HG03432 (cell line): ENCODE measurements at regions not wholly inside any gene's neighbourhood (a gene's known extent, or its start where the extent isn't known, plus 50 kb on each side); places are given as distances from the start of the nearest gene placed in this dataset.
"Not testable (repeated sequence)": the region's sequence is repeated elsewhere in the genome, so short reads cannot be mapped to it uniquely, and the experiment has no call there.

Experiments used
- ATAC-seq: cut with Tn5 transposase; IDR thresholded peaks from one replicate; pipeline ENCODE4 v1.9.1; 2021; ENCODE audit warnings: mild to moderate bottlenecking, moderate library complexity; ENCODE audit not compliant: unreplicated experiment

DNA sequence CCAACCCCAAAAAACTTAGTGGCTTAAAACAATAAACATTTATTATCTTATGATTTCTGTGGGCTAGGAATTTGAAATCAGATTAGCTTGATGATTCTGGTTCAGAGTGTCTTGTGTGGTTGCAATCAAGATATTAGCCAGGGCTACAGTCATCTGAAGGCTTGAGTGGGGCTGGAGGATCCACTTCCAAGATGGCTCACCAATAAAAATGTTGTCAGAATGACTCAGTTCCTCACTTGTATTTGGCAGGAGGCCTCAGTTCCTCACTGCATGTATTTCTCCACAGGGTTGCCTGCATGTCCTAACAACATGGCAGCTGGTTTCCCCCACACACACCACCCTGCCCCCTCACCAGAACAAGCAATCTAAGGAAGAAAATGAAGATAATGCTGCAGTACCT, 98.2 kb upstream of the NIPBL start:
- ATAC-seq: no peak

DNA sequence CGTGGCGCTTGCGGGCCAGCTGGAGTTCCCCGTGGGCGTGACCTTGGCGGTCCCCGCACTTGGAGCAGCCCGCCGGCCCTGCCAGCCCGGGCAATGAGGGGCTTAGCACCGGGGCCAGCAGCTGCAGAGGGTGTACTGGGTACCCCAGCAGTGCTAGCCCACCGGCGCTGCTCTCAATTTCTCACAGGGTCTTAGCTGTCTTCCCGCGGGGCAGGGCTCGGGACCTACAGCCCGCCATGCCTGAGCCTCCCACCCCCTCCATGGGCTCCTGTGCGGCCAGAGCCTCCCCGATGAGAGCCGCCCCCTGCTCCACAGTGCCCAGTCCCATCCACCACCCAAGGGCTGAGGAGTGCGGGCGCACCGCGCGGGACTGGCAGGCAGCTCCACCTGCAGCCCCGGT, 94.0 kb upstream of the NIPBL start:
- not testable (repeated sequence) for ATAC-seq

DNA sequence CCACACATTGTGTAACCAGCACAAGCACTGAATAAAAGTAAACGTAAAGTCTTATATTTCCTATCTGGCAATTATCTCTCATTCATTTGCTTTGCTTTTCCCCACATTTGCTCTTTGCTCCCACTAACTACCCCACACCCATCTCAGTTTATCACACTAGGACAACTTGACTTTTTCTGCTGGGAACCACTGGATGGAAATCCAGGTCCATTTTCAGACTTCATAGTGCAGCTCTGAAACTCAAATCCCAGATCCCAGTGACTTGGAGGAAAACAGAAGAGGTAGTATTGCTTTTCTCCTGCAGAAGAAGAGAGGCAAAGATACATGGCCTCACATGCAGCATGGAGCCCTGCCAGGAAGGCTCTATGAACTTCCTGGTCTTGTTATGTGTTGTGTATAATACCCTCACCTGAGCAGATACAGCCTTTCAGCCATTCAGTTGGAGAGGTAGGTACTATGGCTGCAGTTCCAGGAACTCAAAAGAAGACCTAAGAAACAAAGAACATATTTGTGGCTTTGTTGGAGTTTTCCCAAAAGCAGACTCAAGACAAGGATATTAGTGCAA, 90.0 kb upstream of the NIPBL start:
- no peak for ATAC-seq

DNA sequence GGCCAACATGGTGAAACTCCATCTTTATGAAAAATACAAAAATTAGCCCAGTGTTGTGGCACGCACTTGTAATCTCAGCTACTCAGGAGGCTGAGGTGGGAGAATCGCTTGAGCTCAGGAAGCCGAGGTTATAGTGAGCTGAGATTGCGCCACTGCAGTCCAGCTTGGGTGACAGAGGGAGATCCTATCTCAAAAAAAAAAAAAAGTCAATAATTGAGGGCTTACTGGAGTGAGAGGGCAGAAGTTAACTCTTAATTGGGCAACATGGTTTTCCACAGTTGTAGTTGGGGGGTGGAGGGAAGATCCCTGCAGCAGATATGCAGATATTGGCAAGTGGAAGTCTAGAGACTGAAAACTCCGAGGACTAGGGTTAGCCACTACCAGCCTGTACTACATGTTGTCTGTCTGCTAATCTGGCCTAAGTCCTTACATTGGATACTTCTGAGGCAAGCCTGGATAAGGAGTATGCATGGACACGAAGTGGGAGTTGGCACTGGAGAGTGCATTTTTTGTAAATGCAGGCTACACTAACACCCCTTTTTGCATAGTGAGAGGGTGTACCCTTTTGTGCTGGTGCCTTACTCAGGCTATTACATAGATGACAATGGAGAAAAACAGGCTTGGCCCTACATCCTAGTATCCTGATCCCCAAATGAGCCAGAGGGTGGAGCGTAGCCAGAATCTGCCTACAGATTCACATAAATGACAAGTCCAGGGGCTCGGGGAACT, 89.0 kb upstream of the NIPBL start:
- ATAC-seq: no peak

DNA sequence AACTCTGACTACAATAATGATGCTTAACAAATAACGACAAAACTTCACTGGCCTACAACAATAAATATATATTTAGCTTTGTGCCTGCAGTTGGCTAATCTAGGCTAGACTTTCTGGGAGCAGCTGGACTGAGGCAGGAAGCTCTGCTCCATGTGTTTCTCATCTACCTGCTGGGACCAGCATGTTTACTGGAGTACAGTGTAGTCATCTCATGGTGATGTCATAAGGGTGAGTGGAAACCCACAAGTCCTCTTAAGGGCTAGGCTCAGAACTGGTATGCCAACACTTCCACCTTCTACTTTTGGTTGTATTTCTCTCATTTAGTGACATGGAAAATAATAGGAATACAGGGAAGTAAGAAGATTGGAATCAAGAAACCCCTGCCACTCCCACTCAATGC, 85.7 kb upstream of the NIPBL start:
- no peak for ATAC-seq

DNA sequence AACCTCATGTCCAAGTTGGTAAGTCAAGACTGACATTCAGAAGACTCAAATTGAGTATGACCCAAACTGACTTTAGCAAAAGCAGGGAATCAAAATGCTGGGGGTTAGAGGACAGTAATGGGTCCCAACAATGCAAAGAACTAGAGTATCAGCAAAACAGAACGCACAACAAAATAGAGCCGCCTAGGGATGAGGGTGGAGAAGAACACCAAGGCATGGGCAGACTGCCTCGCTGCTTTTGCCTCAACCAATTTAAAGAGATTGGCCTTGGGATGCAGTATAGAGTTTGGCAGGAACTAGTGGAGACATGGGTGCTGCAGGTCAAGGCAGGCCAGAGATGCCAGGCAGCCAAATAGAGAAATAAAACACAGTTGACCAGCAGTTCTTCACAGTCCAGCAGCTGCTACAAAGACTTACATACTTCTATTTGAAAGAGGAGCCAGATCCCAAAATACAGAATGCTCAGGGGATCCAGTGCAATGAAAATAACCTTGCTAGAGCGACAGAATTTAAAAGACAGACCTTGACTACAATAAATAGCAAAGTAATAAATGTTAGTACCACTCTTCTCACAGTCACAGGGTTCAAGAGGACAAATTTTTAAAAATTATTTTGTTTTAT, 83.9 kb upstream of the NIPBL start:
- ATAC-seq: no peak

DNA sequence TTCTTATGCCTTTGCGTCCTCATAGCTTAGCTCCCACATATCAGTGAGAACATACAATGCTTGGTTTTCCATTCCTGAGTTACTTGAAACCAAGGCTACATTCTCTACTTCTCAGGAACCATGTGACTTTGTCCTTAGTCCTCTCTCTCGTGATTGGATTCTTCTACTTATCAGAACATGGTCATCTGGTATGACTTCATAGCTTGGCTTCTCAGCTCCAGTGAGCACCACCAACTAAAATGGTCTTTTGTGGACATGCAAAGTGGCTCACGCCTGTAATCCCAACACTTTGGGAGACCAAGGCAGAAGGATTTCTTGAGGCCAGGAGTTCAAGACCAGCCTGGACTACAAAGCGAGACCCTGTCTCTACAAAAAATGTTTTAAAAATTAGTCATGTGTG, 81.2 kb upstream of the NIPBL start:
- no peak for ATAC-seq

DNA sequence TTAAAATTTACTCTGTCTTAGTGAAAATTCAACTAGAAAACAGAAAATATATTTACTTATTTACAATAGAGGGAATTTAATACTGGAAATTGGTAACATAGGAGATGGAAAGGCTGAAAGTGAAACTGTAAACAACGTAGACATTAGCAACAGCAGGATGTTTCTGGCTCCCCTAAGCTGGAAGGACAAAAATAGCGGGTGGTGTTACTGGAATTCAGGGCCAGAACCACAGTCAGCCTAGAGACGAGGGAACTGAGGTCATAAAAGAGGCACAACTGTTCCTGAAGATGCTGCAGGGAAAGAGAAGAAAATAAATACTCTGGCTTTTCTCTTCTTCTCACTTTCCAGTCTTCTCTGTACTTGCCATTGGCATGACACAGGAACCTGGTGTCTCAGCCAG, 80.4 kb upstream of the NIPBL start:
- ATAC-seq: no peak

DNA sequence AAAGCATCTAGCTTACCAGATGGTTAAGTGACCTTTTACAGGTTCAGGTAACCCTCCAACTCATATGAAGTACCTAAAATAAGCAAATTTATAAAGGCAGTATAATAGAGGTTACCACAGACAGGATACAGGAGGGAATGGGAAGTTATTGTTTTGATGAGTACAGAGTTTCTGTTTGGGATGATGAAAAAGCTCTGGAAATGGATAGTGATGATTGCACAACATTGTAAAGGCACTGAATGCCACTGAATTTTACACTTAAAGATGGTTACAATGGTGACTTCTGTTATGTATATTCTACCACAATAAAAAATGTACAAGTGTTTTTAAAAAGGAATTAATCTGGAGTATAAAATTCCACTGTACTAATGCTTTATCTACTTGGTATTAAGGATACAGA, 75.0 kb upstream of the NIPBL start:
- ATAC-seq: no peak

DNA sequence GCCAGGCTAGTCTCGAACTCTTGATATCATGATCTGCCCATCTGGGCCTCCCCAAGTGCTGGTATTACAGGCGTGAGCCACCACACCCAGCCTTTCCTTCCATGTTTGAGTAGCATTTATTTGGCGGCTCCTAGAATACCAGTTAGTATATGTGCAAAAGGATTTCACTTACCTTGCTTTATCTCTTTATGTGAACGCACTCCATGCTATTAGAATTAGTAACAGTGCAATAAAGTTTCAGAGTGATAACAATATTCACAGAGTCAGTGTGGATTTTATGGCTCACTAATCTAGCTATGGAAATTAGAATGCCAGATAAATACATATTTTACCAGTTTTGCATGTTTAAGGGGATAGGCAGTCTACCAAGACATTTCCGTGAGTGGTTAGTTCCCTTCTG, 74.4 kb upstream of the NIPBL start:
- no peak for ATAC-seq

DNA sequence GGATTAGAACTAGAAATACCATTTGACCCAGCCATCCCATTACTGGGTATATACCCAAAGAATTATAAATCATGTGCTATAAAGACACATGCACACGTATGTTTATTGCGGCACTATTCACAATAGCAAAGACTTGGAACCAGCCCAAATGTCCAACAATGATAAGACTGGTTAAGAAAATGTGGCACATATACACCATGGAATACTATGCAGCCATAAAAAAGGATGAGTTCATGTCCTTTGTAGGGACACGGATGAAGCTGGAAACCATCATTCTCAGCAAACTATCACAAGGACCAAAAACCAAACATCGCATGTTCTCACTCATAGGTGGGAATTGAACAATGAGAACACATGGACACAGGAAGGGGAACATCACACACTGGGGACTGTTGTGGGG, 63.3 kb upstream of the NIPBL start:
- ATAC-seq: not testable (repeated sequence)

DNA sequence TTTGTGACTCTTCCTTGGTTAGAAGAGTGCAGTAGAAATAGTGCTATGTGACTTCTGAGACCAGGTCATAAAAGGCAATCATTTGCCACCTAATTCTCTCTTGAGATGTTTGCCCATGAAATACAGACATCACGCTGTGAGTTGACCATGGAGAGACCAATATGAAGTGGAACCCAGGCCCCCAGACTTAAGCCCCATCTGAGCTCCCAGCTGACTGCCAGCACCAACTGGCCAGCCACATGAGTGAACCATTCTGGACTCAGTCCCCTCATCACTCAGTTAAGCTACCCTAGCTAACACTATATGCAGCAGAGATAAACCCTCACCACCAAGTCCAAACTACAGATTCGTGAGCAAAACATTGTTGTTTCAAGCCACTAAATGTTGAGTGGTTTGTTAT, 60.7 kb upstream of the NIPBL start:
- no peak for ATAC-seq

DNA sequence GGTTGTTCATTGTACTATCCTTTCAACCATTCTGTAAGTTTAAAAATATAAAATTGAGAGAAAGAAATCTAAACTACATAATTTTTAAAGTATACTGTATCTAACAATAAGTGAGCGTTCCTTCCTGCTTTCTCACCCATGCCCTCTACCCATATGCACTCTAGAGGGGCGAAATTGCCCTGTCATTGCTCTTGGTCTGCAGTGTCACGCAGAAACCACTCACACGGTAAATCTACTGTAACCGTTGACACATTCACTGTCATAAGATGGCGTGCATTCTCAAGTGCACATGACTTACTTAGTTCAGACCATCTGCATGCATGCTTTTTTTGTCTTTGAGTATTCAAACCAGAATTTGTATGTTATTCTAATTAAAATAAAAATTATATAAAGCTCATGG, 55.7 kb upstream of the NIPBL start:
- ATAC-seq: no peak

DNA sequence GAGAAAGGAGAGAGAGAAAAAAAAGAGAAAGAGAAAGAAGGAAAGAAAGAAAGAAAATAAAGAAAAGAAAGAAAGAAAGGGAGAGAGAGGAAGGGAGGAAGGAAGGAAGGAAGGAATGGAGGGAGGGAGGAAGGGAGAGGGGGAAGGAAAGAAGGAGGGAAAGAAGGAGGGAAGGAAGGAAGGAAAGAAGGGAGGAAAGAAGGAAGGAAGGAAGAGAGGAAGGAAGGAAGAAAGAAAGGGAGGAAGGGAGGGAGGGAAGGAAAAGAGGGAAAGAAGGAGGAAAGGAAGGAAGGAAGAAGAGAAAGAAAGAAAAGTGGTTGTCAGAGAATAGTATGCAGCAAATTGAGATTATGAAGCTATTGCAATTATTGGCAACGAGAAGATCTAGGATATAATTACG, 49.9 kb upstream of the NIPBL start:
- ATAC-seq: no peak
